22Rv1 (cell line): ENCODE measurements at regions not wholly inside any gene's neighbourhood (a gene's known extent, or its start where the extent isn't known, plus 50 kb on each side); places are given as distances from the start of the nearest gene placed in this dataset.

Experiments
- H3K27ac ChIP-seq: fragments of 450-650 bp; 2 replicates; pipeline ENCODE4 v1.5.1; 2017
- CTCF ChIP-seq: fragments of 450-650 bp; IDR thresholded peaks from 2 replicates; pipeline ENCODE4 v1.5.1; 2017; ENCODE audit warnings: mild to moderate bottlenecking
- ZFX ChIP-seq: fragments of 450-650 bp; IDR thresholded peaks from 2 replicates; pipeline ENCODE4 v1.6.1; 2017; ENCODE audit warnings: antibody characterized with exemption, borderline replicate concordance

- peak overlapping the region; percentile 35 for H3K27ac ChIP-seq
- TF ChIP-seq CTCF (no peak), ZFX (no peak)
Observed at GRCh38 chr6:82013561-82014530, 233.7 kb downstream of the IBTK start.

DNA sequence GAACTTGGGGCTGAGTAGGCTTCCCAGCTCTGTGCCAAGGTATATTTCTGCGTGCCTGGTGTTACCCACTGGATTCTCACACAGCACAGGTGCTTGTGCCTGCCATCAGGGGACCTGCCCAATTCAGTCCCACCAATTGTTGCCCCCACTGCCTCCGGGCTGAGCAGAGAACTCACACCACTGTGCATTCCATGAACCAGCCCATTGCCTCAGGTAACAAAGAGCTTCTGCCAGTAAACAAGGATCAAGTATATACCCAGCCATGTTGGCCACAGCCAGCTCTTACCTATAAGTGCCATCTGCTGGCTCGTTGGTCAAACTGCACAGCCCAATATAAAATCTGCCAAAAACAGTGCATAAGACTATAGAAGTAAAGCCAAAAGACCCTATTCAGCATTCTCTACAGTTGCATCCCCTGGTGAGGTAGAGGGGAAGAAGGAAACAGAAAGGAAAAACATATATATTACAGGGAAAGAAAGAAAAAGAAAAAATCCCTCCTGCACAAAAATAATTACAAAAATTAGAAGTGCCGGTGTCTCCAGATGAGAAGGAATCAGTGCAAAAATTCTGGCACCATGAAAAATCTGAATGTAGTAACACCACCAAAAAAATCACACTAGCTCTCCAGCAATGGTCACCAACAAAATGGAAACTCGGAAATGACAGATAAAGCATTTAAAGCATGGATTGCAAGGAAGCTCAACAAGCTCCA is 241.4 kb downstream of the IBTK start:
- H3K27ac ChIP-seq, result no peak overlapping the region
- TF ChIP-seq CTCF (peak; percentile 76), ZFX (no peak)

- TF ChIP-seq ZFX (no peak), CTCF (no peak)
- H3K27ac ChIP-seq, result no peak overlapping the region
Observed at GRCh38 chr6:82000551-82000950, 247.0 kb downstream of the IBTK start.

- no peak overlapping the region for H3K27ac ChIP-seq
- TF ChIP-seq CTCF, result no peak
- no peak for TF ChIP-seq ZFX
Observed at GRCh38 chr6:81999826-82000225, 247.3 kb upstream of the TENT5A start.

- no peak overlapping the region for H3K27ac ChIP-seq
- TF ChIP-seq ZFX (no peak), CTCF (no peak)
Observed at GRCh38 chr6:81999270-81999669, 246.8 kb upstream of the TENT5A start.

DNA sequence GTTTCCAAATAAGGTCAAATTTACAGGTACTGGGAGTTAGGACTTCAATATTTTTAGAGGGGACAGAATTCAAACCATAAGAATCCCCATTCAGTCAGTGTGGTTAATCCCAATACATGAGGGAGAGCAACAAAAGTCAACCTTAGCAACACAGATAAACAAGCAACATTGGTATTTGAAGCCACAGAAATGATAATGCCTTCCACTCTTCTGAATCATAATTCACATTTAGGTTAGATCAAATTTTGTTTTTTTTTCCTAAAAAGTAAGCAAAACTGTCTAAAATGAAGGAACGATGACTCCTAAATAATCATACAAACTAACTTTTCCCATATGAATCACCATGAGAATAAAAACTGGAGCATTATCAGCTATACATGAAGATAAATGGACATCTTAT is 246.0 kb upstream of the TENT5A start:
- no peak for TF ChIP-seq ZFX
- no peak for TF ChIP-seq CTCF
- no peak overlapping the region for H3K27ac ChIP-seq
